ENCODE measurements at regions not wholly inside any gene's neighbourhood (a gene's known extent, or its start where the extent isn't known, plus 50 kb on each side); places are given as distances from the start of the nearest gene placed in this dataset.

GRCh38 chr15:99486371-99487336, 79.1 kb upstream of the MEF2A start:
- TF ChIP-seq GATA3 (IDR thresholded peaks at IDR 0.05; ENCODE audit: low read depth, low read length) (no peak), GATA2 (IDR thresholded peaks at IDR 0.05; ENCODE audit: low read depth, low read length) (no peak)

GRCh38 chr15:99487337-99487730, 78.5 kb upstream of the MEF2A start:
- TF ChIP-seq GATA3 (IDR thresholded peaks at IDR 0.05; ENCODE audit: low read depth, low read length): no peak
- no peak for TF ChIP-seq GATA2 (IDR thresholded peaks at IDR 0.05; ENCODE audit: low read depth, low read length)

DNA sequence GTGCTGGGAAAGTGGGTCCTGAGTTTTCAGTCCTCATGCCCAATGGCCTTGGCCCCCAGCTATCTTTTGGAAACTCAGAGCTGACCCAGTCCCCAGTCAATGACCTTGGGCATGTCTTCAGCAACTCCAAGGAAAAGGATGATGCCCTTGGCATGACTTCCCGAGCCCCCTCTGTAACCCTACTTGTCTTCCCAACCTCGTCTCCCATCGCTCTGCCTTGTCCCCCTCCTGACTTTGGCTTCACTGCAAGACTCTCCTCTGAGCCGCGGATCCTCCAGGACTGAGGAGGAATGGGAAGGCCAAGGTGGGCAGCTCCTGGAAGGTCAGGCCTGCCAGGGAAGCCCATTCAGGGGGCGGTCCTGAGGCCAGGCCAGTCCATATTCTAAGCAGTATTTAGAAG, 73.5 kb upstream of the MEF2A start:
- no peak for TF ChIP-seq GATA2 (IDR thresholded peaks at IDR 0.05; ENCODE audit: low read depth, low read length)
- TF ChIP-seq GATA3 (IDR thresholded peaks at IDR 0.05; ENCODE audit: low read depth, low read length): no peak

DNA sequence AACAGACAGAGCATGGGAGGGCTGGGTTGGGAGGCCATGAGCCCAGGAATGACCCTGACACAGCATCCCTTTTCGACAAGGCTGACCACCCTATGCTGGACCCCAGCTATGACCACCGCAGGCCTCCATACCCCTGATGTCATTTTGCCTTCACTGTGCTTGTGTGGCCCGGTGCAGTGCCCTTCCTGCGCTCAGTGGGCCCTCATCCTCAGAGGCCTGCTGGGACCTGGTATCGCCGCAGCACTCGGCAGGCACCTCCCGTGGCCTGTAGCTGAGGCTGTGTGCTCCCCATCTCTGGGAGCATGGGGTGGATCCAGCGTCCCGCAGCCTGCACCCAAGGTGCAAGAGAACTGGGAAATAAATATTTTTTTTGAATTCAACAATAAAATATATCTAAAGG, 73.1 kb upstream of the MEF2A start:
- TF ChIP-seq GATA2 (IDR thresholded peaks at IDR 0.05; ENCODE audit: low read depth, low read length): no peak
- TF ChIP-seq GATA3 (IDR thresholded peaks at IDR 0.05; ENCODE audit: low read depth, low read length): no peak

DNA sequence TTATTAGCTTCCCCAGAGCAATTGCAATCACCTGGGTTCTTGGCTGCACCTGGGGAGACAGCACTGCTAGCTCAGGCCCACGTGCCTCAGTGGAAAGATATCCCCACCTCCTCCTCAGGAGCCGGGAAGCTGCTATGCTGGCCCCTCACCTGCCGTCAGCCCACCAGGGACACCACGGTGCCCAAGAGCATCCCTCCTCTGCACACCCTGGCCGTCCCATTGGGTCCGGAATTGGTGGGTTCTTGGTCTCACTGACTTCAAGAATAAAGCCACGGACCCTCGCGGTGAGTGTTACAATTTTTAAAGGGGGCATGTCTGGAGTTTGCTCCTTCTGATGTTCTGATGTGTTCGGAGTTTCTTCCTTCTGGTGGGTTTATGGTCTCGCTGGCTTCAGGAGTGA, 72.3 kb upstream of the MEF2A start:
- TF ChIP-seq GATA2 (IDR thresholded peaks at IDR 0.05; ENCODE audit: low read depth, low read length): no peak
- TF ChIP-seq GATA3 (IDR thresholded peaks at IDR 0.05; ENCODE audit: low read depth, low read length): no peak

- TF ChIP-seq GATA3 (IDR thresholded peaks at IDR 0.05; ENCODE audit: low read depth, low read length): no peak
These were observed 70.1 kb upstream of the MEF2A start for GRCh38 chr15:99495430-99496301.

DNA sequence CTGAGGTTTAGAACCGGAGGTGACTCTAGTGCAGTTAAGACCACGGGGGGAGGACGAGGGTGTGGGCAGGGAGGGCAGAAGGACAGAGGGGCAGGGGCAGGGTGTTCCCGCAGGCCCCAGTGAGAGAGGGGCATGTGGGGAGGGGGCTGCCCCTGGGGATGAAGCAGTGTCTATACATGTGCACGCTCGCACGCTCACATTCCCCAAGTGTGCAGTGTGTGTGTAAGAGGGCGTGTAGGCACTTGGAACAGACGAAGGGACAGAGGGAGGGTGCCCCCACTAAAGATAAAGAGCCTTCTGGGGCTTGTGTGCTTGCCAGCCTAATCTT, 69.5 kb upstream of the MEF2A start:
- TF ChIP-seq GATA3 (IDR thresholded peaks at IDR 0.05; ENCODE audit: low read depth, low read length): no peak
- no peak for TF ChIP-seq GATA2 (IDR thresholded peaks at IDR 0.05; ENCODE audit: low read depth, low read length)

- TF ChIP-seq GATA2 (IDR thresholded peaks at IDR 0.05; ENCODE audit: low read depth, low read length) (no peak), GATA3 (IDR thresholded peaks at IDR 0.05; ENCODE audit: low read depth, low read length) (no peak)
These were observed 63.6 kb upstream of the MEF2A start for GRCh38 chr15:99502182-99502581.

DNA sequence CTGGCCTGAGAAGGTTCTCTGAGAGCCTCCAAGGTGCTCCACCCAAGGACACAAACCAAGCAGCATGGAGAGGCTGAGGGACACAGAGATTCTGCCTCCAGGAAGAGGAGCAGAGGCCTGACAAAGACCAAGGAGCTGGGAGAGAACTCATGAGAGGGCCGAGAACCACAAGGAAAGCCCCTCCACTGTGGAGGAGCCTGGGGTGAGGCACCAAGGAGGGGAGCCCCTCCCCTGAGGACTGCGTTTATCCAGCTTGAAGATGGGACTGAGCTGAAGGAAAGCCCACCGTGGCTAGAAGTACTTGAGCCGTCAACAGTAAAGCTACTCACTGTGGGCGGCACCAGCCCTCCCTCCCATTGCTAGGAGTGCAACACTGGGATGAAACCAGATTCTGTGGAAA, 63.1 kb upstream of the MEF2A start:
- TF ChIP-seq GATA2 (IDR thresholded peaks at IDR 0.05; ENCODE audit: low read depth, low read length): no peak
- TF ChIP-seq GATA3 (IDR thresholded peaks at IDR 0.05; ENCODE audit: low read depth, low read length): no peak

DNA sequence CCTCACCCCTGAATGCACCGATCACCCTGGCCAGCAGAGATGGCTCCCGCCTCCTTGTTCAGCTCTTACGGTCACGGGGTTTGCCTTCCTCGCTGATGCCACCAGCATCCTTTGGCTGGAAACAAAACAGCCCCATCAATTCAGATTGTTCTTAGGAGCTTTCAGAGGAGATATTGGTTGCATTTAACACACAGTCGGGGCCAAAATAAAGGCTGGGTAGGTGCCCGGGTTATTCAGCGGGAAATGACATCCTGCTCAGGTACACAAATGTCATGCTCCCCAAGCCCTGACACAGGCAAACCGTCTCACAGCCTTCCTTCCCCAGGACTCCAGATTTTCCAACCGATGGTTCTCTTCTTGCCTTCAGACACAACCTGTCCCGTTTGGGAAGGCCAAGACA, 62.4 kb upstream of the MEF2A start:
- no peak for TF ChIP-seq GATA3 (IDR thresholded peaks at IDR 0.05; ENCODE audit: low read depth, low read length)
- no peak for TF ChIP-seq GATA2 (IDR thresholded peaks at IDR 0.05; ENCODE audit: low read depth, low read length)

DNA sequence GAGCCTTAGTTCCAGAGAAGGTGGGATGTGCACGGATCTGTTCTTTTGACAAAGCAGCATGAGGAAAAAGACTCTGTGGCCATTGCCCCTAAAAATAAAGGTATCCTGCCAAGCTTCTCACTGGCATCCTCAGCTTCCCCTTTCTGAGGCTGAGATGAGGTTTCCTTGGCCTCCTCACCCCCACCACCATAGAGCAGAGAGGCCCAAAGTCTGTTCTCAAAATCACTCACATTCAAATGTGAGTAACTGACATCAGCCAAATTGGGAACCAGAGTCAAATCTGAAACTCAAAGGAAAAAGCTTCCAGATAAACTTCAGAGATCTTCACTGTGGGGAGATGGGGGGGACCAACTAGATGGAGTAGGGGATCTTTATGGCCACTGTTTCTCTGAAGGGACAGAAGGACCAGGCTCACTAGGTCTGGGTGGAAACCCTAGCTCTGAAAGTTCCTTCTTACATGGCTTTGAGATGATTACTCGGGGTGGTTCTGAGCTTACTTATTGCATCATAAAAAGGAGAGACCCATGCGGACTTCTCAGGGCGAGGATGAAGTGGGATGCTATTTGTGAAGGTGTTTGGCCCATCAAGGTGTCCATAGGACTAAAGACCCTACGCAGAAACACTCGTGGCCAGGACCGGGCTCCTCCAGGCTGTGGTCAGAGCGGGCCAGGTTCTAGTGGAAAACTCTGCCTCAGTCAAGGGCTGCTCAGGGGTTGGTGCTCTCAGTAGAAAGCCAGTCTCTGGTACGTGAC, 61.5 kb upstream of the MEF2A start:
- no peak for TF ChIP-seq GATA3 (IDR thresholded peaks at IDR 0.05; ENCODE audit: low read depth, low read length)
- TF ChIP-seq GATA2 (IDR thresholded peaks at IDR 0.05; ENCODE audit: low read depth, low read length): no peak

DNA sequence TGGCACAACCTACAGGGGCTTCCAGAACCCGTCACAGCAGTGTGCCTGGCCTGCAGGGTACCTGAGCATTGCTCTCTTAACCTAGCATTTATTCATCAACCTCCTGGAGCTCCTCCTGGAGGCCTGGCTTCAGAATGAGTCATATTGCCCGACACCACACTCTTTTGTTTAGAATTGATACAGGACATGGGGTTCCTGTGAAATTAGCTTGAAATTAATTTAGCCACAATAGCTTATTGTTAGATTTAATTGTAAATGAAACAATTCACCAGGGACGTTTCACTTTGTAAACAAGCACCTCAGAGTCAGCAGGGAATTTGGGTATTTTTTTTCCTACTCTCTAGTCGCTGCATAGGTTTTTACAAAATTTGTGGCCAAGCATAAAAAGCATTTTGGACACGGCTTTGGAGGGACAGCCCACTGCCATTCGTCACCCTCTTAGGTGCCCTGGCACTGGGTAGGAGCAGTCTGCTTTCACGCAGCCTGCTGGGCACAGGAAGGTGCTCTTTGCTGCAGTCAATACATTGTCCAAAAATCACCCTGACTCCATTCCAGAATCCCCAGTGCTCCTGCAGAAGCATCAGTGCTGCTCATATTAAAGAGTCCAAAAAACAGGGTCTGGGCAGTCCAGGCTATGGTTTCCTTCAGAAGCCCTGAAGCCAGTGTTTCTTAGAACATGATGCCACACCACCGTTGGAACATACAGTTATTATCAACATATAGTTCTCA, 60.8 kb upstream of the MEF2A start:
- no peak for TF ChIP-seq GATA2 (IDR thresholded peaks at IDR 0.05; ENCODE audit: low read depth, low read length)
- TF ChIP-seq GATA3 (IDR thresholded peaks at IDR 0.05; ENCODE audit: low read depth, low read length): no peak

DNA sequence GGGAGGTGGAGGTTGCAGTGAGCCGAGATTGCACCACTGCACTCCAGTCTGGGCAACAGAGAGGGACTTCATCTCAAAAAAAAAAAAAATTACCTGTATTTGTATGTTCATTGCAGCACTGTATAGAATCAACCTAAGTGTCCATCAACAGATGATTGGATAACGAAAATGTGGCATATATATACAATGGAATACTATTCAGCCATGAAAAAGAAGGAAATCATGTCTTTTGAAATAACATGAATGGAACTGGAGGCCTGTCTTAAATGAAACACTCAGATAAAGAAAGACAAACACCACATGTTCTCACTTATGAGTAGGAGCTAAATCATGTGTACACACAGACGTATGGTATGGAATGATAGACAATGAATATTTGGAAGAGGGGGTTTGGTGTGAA, 59.4 kb upstream of the MEF2A start:
- TF ChIP-seq GATA3 (IDR thresholded peaks at IDR 0.05; ENCODE audit: low read depth, low read length) (no peak), GATA2 (IDR thresholded peaks at IDR 0.05; ENCODE audit: low read depth, low read length) (no peak)

Measured in SH-SY5Y (cell line).